BE2C (cell line): ENCODE measurements at regions not wholly inside any gene's neighbourhood (a gene's known extent, or its start where the extent isn't known, plus 50 kb on each side); places are given as distances from the start of the nearest gene placed in this dataset.

Source experiments
- DNase-seq: peaks from one replicate; pipeline ENCODE4 v3.0.0-alpha.2; 2020
- H3K27me3 ChIP-seq: fragments of 250-450 bp; sonication (Bioruptor Pico); 2 replicates; pipeline ENCODE4 v1.5.1; 2020; ENCODE audit warnings: mild to moderate bottlenecking
- H3K36me3 ChIP-seq: fragments of 250-450 bp; sonication (Bioruptor Pico); 2 replicates; pipeline ENCODE4 v1.5.1; 2020; ENCODE audit warnings: mild to moderate bottlenecking
- H3K4me1 ChIP-seq: fragments of 250-450 bp; sonication (Bioruptor Pico); 2 replicates; pipeline ENCODE4 v1.5.1; 2020
- H3K4me3 ChIP-seq: 2 replicates; pipeline ENCODE4 v1.5.1; 2011; ENCODE audit warnings: low read depth, low read length
- H3K9me3 ChIP-seq: fragments of 250-450 bp; sonication (Bioruptor Pico); 2 replicates; pipeline ENCODE4 v1.5.1; 2020
- TF ChIP-seq, protein P1 (sequence below): IDR thresholded peaks from 2 replicates; pipeline ENCODE4 v1.5.1; 2012; ENCODE audit warnings: mild to moderate bottlenecking, low read depth, low read length

DNA sequence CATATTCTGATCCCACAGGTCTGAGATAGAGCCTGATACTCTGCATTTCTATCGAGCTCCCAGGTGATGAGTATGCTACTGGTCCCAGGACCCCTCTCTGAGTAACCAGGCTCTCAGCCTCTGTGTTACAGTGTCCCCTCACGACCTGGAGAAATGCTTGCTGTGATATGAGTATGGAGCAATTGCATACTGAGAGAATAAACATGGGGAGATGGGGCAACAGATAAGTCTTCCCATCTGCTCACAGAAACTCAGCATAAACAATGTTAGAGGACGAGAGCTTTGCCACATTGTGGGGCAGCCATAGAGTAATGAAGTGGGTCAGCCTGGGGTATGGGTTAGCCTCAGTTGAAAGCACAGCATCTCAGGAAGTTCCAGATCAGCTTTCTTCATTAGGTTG, 82.6 kb upstream of the HS3ST1 start:
- DNase-seq, result no peak
- Histone ChIP-seq H3K9me3 (no peaks in the 10 kb centered on the region), H3K4me1 (no peaks in the 10 kb centered on the region), H3K4me3 (no peak overlapping the region), H3K27me3 (no peaks in the 10 kb centered on the region), H3K36me3 (no peaks in the 10 kb centered on the region)
- TF ChIP-seq, protein P1, sequence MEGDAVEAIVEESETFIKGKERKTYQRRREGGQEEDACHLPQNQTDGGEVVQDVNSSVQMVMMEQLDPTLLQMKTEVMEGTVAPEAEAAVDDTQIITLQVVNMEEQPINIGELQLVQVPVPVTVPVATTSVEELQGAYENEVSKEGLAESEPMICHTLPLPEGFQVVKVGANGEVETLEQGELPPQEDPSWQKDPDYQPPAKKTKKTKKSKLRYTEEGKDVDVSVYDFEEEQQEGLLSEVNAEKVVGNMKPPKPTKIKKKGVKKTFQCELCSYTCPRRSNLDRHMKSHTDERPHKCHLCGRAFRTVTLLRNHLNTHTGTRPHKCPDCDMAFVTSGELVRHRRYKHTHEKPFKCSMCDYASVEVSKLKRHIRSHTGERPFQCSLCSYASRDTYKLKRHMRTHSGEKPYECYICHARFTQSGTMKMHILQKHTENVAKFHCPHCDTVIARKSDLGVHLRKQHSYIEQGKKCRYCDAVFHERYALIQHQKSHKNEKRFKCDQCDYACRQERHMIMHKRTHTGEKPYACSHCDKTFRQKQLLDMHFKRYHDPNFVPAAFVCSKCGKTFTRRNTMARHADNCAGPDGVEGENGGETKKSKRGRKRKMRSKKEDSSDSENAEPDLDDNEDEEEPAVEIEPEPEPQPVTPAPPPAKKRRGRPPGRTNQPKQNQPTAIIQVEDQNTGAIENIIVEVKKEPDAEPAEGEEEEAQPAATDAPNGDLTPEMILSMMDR, result no peak

DNA sequence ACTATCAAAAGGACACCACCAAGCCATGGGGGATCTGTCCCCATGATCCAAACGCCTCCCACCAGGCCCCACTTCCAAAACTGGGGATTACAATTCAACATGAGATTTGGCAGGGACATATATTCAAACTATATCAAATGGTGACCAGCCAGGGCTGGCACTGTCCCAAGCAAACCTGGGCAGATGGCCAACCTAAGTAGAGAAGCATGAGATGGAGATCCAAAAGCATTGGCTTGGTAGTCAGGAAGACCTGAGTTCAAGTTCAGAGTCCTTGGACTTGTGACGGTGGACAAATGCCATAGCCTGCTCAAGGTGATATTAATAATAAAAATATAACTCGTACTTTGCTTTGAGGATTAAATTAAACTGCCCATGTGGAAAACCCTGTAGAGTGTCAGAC, 79.2 kb upstream of the HS3ST1 start:
- DNase-seq, result no peak
- Histone ChIP-seq H3K4me1 (no peaks in the 10 kb centered on the region), H3K27me3 (no peaks in the 10 kb centered on the region), H3K4me3 (no peak overlapping the region), H3K9me3 (no peaks in the 10 kb centered on the region), H3K36me3 (no peaks in the 10 kb centered on the region)
- TF ChIP-seq, protein P1, result no peak

DNA sequence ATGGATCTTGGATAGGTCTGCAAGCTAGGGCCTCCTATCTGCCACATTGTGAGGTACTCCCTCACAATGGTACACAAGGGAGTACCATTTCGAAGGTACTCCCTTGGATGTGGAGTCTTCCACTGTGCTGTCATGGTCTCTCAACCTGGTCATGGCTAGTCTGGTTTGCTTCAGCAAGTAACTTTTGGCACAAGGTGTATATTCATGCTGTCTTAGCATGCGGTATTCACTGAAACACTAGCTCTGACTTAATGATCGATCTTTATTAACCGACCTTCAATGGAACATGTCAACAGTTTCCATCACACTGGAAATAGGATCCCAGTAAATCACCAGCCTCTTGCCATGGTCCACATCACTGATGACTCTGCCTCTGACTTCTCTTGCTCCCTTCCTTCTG, 77.5 kb upstream of the HS3ST1 start:
- no peak overlapping the region for H3K4me3 ChIP-seq
- DNase-seq, result no peak
- H3K27me3 ChIP-seq, result no peaks in the 10 kb centered on the region
- H3K9me3 ChIP-seq, result no peaks in the 10 kb centered on the region
- H3K4me1 ChIP-seq, result no peaks in the 10 kb centered on the region
- H3K36me3 ChIP-seq, result no peaks in the 10 kb centered on the region
- TF ChIP-seq, protein P1, result no peak

DNA sequence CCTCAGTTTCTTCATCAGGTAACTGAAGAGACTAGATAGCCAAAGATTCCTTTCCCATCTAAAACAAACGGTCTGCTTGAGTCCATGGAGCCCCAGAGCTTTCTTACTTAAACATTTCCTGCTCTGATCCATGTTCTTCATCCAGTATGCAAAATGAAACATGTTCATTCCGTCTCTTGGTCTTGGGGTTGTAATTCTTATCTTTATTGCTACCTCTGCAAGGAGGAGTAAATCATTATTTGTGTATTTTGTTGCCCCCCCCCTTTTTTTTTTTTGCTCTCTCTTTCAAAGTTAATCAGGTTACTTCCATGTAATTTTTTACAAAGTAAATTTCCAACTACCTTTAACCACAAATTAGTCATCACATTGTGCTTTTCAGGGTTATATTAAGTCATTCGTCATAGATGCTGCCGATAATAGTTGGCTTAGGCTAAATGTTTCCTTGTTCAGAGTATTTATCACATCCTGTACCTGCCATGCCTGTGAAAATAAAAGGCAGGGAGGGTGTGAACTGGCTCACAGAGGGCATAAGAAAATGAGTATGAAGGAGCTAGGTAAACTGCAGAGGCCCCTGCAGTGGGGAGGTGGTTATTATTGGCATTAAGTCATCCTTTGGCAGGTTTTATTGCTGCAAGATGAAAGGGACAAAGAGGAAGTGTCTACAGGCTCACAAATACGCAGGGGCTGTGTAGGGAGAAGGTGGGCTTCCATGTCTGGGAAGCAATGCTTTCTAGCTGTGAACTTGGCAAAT, 76.7 kb upstream of the HS3ST1 start:
- Histone ChIP-seq H3K27me3 (no peaks in the 10 kb centered on the region), H3K4me3 (no peak overlapping the region), H3K9me3 (no peaks in the 10 kb centered on the region), H3K36me3 (no peaks in the 10 kb centered on the region), H3K4me1 (no peaks in the 10 kb centered on the region)
- TF ChIP-seq, protein P1, result no peak
- DNase-seq, result no peak

DNA sequence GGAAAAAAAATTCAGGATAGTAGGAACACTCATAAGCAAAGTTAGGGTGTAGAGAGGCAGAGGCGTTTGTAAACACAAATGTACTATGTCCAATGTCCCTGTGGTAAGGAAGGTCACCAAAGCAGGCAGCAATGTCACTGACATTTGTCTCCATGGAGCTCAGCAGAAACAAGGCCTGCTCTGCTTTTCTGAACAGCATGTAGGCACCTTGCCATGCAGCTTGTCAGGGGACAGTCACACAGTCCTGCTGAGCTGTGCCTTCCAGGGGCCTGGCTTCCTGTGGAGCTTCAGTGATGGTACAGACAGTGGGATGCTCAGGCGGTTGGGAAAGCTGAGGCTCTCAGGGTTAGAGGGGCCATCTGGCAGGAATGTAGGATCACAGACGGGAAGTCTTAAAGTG, 74.5 kb upstream of the HS3ST1 start:
- Histone ChIP-seq H3K9me3 (no peaks in the 10 kb centered on the region), H3K27me3 (no peaks in the 10 kb centered on the region), H3K36me3 (no peaks in the 10 kb centered on the region), H3K4me3 (no peak overlapping the region), H3K4me1 (no peaks in the 10 kb centered on the region)
- TF ChIP-seq, protein P1, result no peak
- DNase-seq, result no peak

DNA sequence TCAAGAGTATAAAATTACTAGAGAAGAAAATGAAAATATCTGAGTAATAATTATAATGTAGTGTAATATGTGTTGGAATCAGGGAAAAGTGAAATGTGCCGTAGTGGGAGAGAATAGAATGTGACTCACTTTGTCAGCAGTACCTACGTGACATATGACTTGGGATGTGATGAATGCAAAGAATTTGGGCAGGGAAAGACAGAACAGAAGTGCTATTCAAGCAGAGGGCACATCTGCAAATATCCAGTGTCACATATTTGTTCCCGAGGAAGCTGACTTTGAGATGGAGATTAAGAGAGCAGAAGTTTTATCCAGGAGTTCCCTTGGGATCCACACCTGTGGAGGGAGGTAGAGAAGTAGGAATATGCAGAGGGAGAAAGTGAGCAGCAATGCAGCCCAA, 69.3 kb upstream of the HS3ST1 start:
- Histone ChIP-seq H3K27me3 (no peaks in the 10 kb centered on the region), H3K9me3 (no peaks in the 10 kb centered on the region), H3K4me1 (no peaks in the 10 kb centered on the region), H3K4me3 (no peak overlapping the region), H3K36me3 (no peaks in the 10 kb centered on the region)
- DNase-seq, result no peak
- TF ChIP-seq, protein P1, result no peak
